BLaER1 (cell line): ENCODE measurements at regions not wholly inside any gene's neighbourhood (a gene's known extent, or its start where the extent isn't known, plus 50 kb on each side); places are given as distances from the start of the nearest gene placed in this dataset.

Source experiments
- H3K27ac ChIP-seq: shearing (Covaris generic); formaldehyde crosslinking; 2 replicates; pipeline ENCODE4 v1.8.1; 2022
- H3K27me3 ChIP-seq: shearing (Covaris generic); formaldehyde crosslinking; 2 replicates; pipeline ENCODE4 v1.8.1; 2022
- H3K36me3 ChIP-seq: shearing (Covaris generic); formaldehyde crosslinking; 2 replicates; pipeline ENCODE4 v1.8.1; 2022
- H3K4me1 ChIP-seq: shearing (Covaris generic); formaldehyde crosslinking; 2 replicates; pipeline ENCODE4 v1.8.1; 2022
- H3K4me2 ChIP-seq: shearing (Covaris generic); formaldehyde crosslinking; 2 replicates; pipeline ENCODE4 v1.8.1; 2022
- H3K4me3 ChIP-seq: shearing (Covaris generic); formaldehyde crosslinking; 2 replicates; pipeline ENCODE4 v1.8.1; 2022
- H3K9ac ChIP-seq: shearing (Covaris generic); formaldehyde crosslinking; 2 replicates; pipeline ENCODE4 v1.8.1; 2022
- H3K9me3 ChIP-seq: shearing (Covaris generic); formaldehyde crosslinking; 2 replicates; pipeline ENCODE4 v1.8.1; 2022
- H4K20me1 ChIP-seq: shearing (Covaris generic); formaldehyde crosslinking; 2 replicates; pipeline ENCODE4 v1.8.1; 2022
- Cebpa-rat ChIP-seq: shearing (Covaris generic); IDR thresholded peaks from 2 replicates; pipeline ENCODE4 v1.8.1; 2022

- H3K4me2 ChIP-seq = no peak overlapping the region
- no peaks in the 10 kb centered on the region for H4K20me1 ChIP-seq
- no peak overlapping the region for H3K9ac ChIP-seq
- peaks cover 23% of the 10 kb centered on the region for H3K9me3 ChIP-seq
- no peak overlapping the region for H3K4me3 ChIP-seq
- H3K4me1 ChIP-seq = no peaks in the 10 kb centered on the region
- H3K27ac ChIP-seq = no peak overlapping the region
- H3K36me3 ChIP-seq = no peaks in the 10 kb centered on the region
- TF ChIP-seq Cebpa-rat = no peak
- no peaks in the 10 kb centered on the region for H3K27me3 ChIP-seq
These were observed 56.6 kb downstream of the SPRY2 start for GRCh38 chr13:80284290-80284689.

GRCh38 chr13:80278706-80279105, 62.2 kb downstream of the SPRY2 start:
- H3K4me1 ChIP-seq = peaks cover 26% of the 10 kb centered on the region
- H3K9ac ChIP-seq = no peak overlapping the region
- no peak overlapping the region for H3K27ac ChIP-seq
- no peak overlapping the region for H3K4me2 ChIP-seq
- peak overlapping the region; percentile 15; the same call in 1 of the 2 replicates for H3K4me3 ChIP-seq
- no peaks in the 10 kb centered on the region for H3K27me3 ChIP-seq
- H3K36me3 ChIP-seq = 0 out of 2 replicates have a peak, but pooled peaks cover 6% of the 10 kb centered on the region
- H4K20me1 ChIP-seq = no peaks in the 10 kb centered on the region
- no peak for TF ChIP-seq Cebpa-rat
- H3K9me3 ChIP-seq = peaks cover 18% of the 10 kb centered on the region

- TF ChIP-seq Cebpa-rat = no peak
- peak overlapping the region; percentile 65 for H3K27ac ChIP-seq
- H4K20me1 ChIP-seq = no peaks in the 10 kb centered on the region
- peak overlapping the region; percentile 72 for H3K4me2 ChIP-seq
- H3K9me3 ChIP-seq = peaks cover 24% of the 10 kb centered on the region
- H3K9ac ChIP-seq = peak overlapping the region; percentile 21; the same call in 1 of the 2 replicates
- H3K4me1 ChIP-seq = peaks cover 26% of the 10 kb centered on the region
- peak overlapping the region; percentile 10; the same call in 1 of the 2 replicates for H3K4me3 ChIP-seq
- 0 out of 2 replicates have a peak, but pooled peaks cover 6% of the 10 kb centered on the region for H3K36me3 ChIP-seq
- H3K27me3 ChIP-seq = no peaks in the 10 kb centered on the region
These were observed 64.3 kb downstream of the SPRY2 start for GRCh38 chr13:80276371-80277289.

- no peak overlapping the region for H3K4me2 ChIP-seq
- H3K4me3 ChIP-seq = no peak overlapping the region
- H3K27me3 ChIP-seq = no peaks in the 10 kb centered on the region
- H3K27ac ChIP-seq = no peak overlapping the region
- no peak for TF ChIP-seq Cebpa-rat
- H3K36me3 ChIP-seq = 0 out of 2 replicates have a peak, but pooled peaks cover 6% of the 10 kb centered on the region
- peaks cover 24% of the 10 kb centered on the region for H3K9me3 ChIP-seq
- H3K4me1 ChIP-seq = peaks cover 26% of the 10 kb centered on the region
- no peaks in the 10 kb centered on the region for H4K20me1 ChIP-seq
- no peak overlapping the region for H3K9ac ChIP-seq
These were observed 66.3 kb downstream of the SPRY2 start for GRCh38 chr13:80274643-80275042.

GRCh38 chr13:80273718-80274117, 67.2 kb downstream of the SPRY2 start:
- Histone ChIP-seq H3K4me2 (no peak overlapping the region), H3K9ac (no peak overlapping the region), H4K20me1 (no peaks in the 10 kb centered on the region), H3K36me3 (0 out of 2 replicates have a peak, but pooled peaks cover 4% of the 10 kb centered on the region), H3K27ac (no peak overlapping the region), H3K27me3 (no peaks in the 10 kb centered on the region), H3K4me3 (no peak overlapping the region), H3K4me1 (peaks cover 26% of the 10 kb centered on the region), H3K9me3 (peaks cover 21% of the 10 kb centered on the region)
- TF ChIP-seq Cebpa-rat = no peak

- H3K36me3 ChIP-seq = no peaks in the 10 kb centered on the region
- no peak overlapping the region for H3K27ac ChIP-seq
- peaks cover 21% of the 10 kb centered on the region for H3K9me3 ChIP-seq
- H3K9ac ChIP-seq = no peak overlapping the region
- no peaks in the 10 kb centered on the region for H3K27me3 ChIP-seq
- no peak overlapping the region for H3K4me2 ChIP-seq
- TF ChIP-seq Cebpa-rat = no peak
- no peak overlapping the region for H3K4me3 ChIP-seq
- peaks cover 10% of the 10 kb centered on the region for H3K4me1 ChIP-seq
- H4K20me1 ChIP-seq = no peaks in the 10 kb centered on the region
These were observed 75.6 kb downstream of the SPRY2 start for GRCh38 chr13:80265348-80265747.

- Histone ChIP-seq H3K27ac (no peak overlapping the region), H3K4me3 (no peak overlapping the region), H3K9me3 (peaks cover 21% of the 10 kb centered on the region), H3K9ac (no peak overlapping the region), H3K4me2 (no peak overlapping the region), H4K20me1 (no peaks in the 10 kb centered on the region), H3K36me3 (no peaks in the 10 kb centered on the region), H3K4me1 (peaks cover 10% of the 10 kb centered on the region), H3K27me3 (no peaks in the 10 kb centered on the region)
- TF ChIP-seq Cebpa-rat = no peak
These were observed 77.0 kb downstream of the SPRY2 start for GRCh38 chr13:80263745-80264513.

- no peak for TF ChIP-seq Cebpa-rat
- Histone ChIP-seq H3K27me3 (no peaks in the 10 kb centered on the region), H3K9ac (no peak overlapping the region), H3K9me3 (peaks cover 21% of the 10 kb centered on the region), H3K4me3 (no peak overlapping the region), H3K4me2 (peak overlapping the region; percentile 53), H3K36me3 (no peaks in the 10 kb centered on the region), H3K4me1 (peaks cover 10% of the 10 kb centered on the region), H4K20me1 (no peaks in the 10 kb centered on the region), H3K27ac (no peak overlapping the region; the same call in 1 of the 2 replicates)
These were observed 78.8 kb downstream of the SPRY2 start for GRCh38 chr13:80262051-80262695.

- no peak overlapping the region for H3K9ac ChIP-seq
- H3K9me3 ChIP-seq = peaks cover 14% of the 10 kb centered on the region
- H3K4me3 ChIP-seq = no peak overlapping the region
- no peaks in the 10 kb centered on the region for H4K20me1 ChIP-seq
- H3K4me1 ChIP-seq = peaks cover 10% of the 10 kb centered on the region
- H3K36me3 ChIP-seq = no peaks in the 10 kb centered on the region
- H3K4me2 ChIP-seq = no peak overlapping the region
- H3K27me3 ChIP-seq = no peaks in the 10 kb centered on the region
- no peak for TF ChIP-seq Cebpa-rat
- no peak overlapping the region for H3K27ac ChIP-seq
These were observed 81.8 kb downstream of the SPRY2 start for GRCh38 chr13:80259159-80259558.
